ENCODE measurements at regions not wholly inside any gene's neighbourhood (a gene's known extent, or its start where the extent isn't known, plus 50 kb on each side); places are given as distances from the start of the nearest gene placed in this dataset.

GRCh38 chr15:98111806-98112205 is 151.3 kb downstream of the ARRDC4 start:
- Histone ChIP-seq H3K9me3 (ENCODE audit: control insufficient read depth, insufficient read depth, low read length) (no peaks in the 10 kb centered on the region), H3K27ac (ENCODE audit: low read depth, low read length) (no peak overlapping the region), H3K79me2 (ENCODE audit: control insufficient read depth, low read length) (no peaks in the 10 kb centered on the region), H3K4me1 (ENCODE audit: control insufficient read depth, low read length) (peaks cover 5% of the 10 kb centered on the region), H3K27me3 (ENCODE audit: control insufficient read depth, low read length) (no peaks in the 10 kb centered on the region), H3K4me3 (ENCODE audit: low read length) (no peak overlapping the region), H3F3A (ENCODE audit: control insufficient read depth, insufficient read depth) (no peaks in the 10 kb centered on the region), H3K9me2 (replicated peaks; ENCODE audit: control insufficient read depth, low read length) (no peaks in the 10 kb centered on the region), H3K36me3 (ENCODE audit: control insufficient read depth, low read length) (no peaks in the 10 kb centered on the region), H4K20me1 (ENCODE audit: control insufficient read depth, insufficient read depth, low read depth, low read length) (no peaks in the 10 kb centered on the region), H3K4me2 (ENCODE audit: low read length) (no peak overlapping the region)
- TF ChIP-seq CTCF (IDR thresholded peaks at IDR 0.05; ENCODE audit: low read depth, low read length, poor library complexity, severe bottlenecking) (no peak), EZH2phosphoT487 (IDR thresholded peaks at IDR 0.05; ENCODE audit: borderline replicate concordance, low read length) (no peak)

- no peaks in the 10 kb centered on the region for H3K9me3 ChIP-seq (ENCODE audit: control insufficient read depth, insufficient read depth, low read length)
- no peaks in the 10 kb centered on the region for H3K36me3 ChIP-seq (ENCODE audit: control insufficient read depth, low read length)
- H3K4me2 ChIP-seq (ENCODE audit: low read length), result no peak overlapping the region
- no peak overlapping the region for H3K27ac ChIP-seq (ENCODE audit: low read depth, low read length)
- no peak overlapping the region for H3K4me3 ChIP-seq (ENCODE audit: low read length)
- H4K20me1 ChIP-seq (ENCODE audit: control insufficient read depth, insufficient read depth, low read depth, low read length), result no peaks in the 10 kb centered on the region
- no peaks in the 10 kb centered on the region for H3K79me2 ChIP-seq (ENCODE audit: control insufficient read depth, low read length)
- H3K4me1 ChIP-seq (ENCODE audit: control insufficient read depth, low read length), result peaks cover 5% of the 10 kb centered on the region
- H3K27me3 ChIP-seq (ENCODE audit: control insufficient read depth, low read length), result no peaks in the 10 kb centered on the region
- no peaks in the 10 kb centered on the region for H3K9me2 ChIP-seq (replicated peaks; ENCODE audit: control insufficient read depth, low read length)
- TF ChIP-seq CTCF (IDR thresholded peaks at IDR 0.05; ENCODE audit: low read depth, low read length, poor library complexity, severe bottlenecking) (no peak), EZH2phosphoT487 (IDR thresholded peaks at IDR 0.05; ENCODE audit: borderline replicate concordance, low read length) (no peak)
- H3F3A ChIP-seq (ENCODE audit: control insufficient read depth, insufficient read depth), result no peaks in the 10 kb centered on the region
Observed at GRCh38 chr15:98113327-98113726, 152.8 kb downstream of the ARRDC4 start.

- no peaks in the 10 kb centered on the region for H4K20me1 ChIP-seq (ENCODE audit: control insufficient read depth, insufficient read depth, low read depth, low read length)
- no peaks in the 10 kb centered on the region for H3K9me2 ChIP-seq (replicated peaks; ENCODE audit: control insufficient read depth, low read length)
- no peak overlapping the region for H3K27ac ChIP-seq (ENCODE audit: low read depth, low read length)
- no peaks in the 10 kb centered on the region for H3F3A ChIP-seq (ENCODE audit: control insufficient read depth, insufficient read depth)
- no peaks in the 10 kb centered on the region for H3K79me2 ChIP-seq (ENCODE audit: control insufficient read depth, low read length)
- no peak overlapping the region for H3K4me3 ChIP-seq (ENCODE audit: low read length)
- no peaks in the 10 kb centered on the region for H3K36me3 ChIP-seq (ENCODE audit: control insufficient read depth, low read length)
- no peak overlapping the region for H3K4me2 ChIP-seq (ENCODE audit: low read length)
- H3K27me3 ChIP-seq (ENCODE audit: control insufficient read depth, low read length), result no peaks in the 10 kb centered on the region
- no peak for TF ChIP-seq CTCF (IDR thresholded peaks at IDR 0.05; ENCODE audit: low read depth, low read length, poor library complexity, severe bottlenecking)
- TF ChIP-seq EZH2phosphoT487 (IDR thresholded peaks at IDR 0.05; ENCODE audit: borderline replicate concordance, low read length), result no peak
- H3K4me1 ChIP-seq (ENCODE audit: control insufficient read depth, low read length), result no peaks in the 10 kb centered on the region
- H3K9me3 ChIP-seq (ENCODE audit: control insufficient read depth, insufficient read depth, low read length), result no peaks in the 10 kb centered on the region
Observed at GRCh38 chr15:98120561-98120960, 160.1 kb downstream of the ARRDC4 start.

GRCh38 chr15:98121536-98121935 is 161.0 kb downstream of the ARRDC4 start:
- Histone ChIP-seq H3K27me3 (ENCODE audit: control insufficient read depth, low read length) (no peaks in the 10 kb centered on the region), H3K9me2 (replicated peaks; ENCODE audit: control insufficient read depth, low read length) (no peaks in the 10 kb centered on the region), H3K4me1 (ENCODE audit: control insufficient read depth, low read length) (no peaks in the 10 kb centered on the region)

More at GRCh38 chr15:98121536-98121935, 161.0 kb downstream of the ARRDC4 start:
- no peaks in the 10 kb centered on the region for H3K79me2 ChIP-seq (ENCODE audit: control insufficient read depth, low read length)
- H3K36me3 ChIP-seq (ENCODE audit: control insufficient read depth, low read length), result no peaks in the 10 kb centered on the region
- no peak overlapping the region for H3K4me2 ChIP-seq (ENCODE audit: low read length)
- H3K4me3 ChIP-seq (ENCODE audit: low read length), result no peak overlapping the region
- no peaks in the 10 kb centered on the region for H3F3A ChIP-seq (ENCODE audit: control insufficient read depth, insufficient read depth)
- H3K9me3 ChIP-seq (ENCODE audit: control insufficient read depth, insufficient read depth, low read length), result no peaks in the 10 kb centered on the region
- TF ChIP-seq CTCF (IDR thresholded peaks at IDR 0.05; ENCODE audit: low read depth, low read length, poor library complexity, severe bottlenecking) (no peak), EZH2phosphoT487 (IDR thresholded peaks at IDR 0.05; ENCODE audit: borderline replicate concordance, low read length) (no peak)
- H3K27ac ChIP-seq (ENCODE audit: low read depth, low read length), result no peak overlapping the region
- H4K20me1 ChIP-seq (ENCODE audit: control insufficient read depth, insufficient read depth, low read depth, low read length), result no peaks in the 10 kb centered on the region

All from DOHH2 (cell line).